Lower leg skin (tissue), 3 donors: ENCODE measurements at regions not wholly inside any gene's neighbourhood (a gene's known extent, or its start where the extent isn't known, plus 50 kb on each side); places are given as distances from the start of the nearest gene placed in this dataset.

Experiments
- CTCF ChIP-seq, 3 donors: fragments of 450-650 bp; IDR thresholded peaks; one replicate each; pipeline ENCODE4 v1.5.1; 2016; ENCODE audit warnings: antibody characterized with exemption in 3 of 3, mild to moderate bottlenecking in 3 of 3, moderate library complexity in 2 of 3
- POLR2A ChIP-seq, 2 donors: fragments of 450-650 bp; IDR thresholded peaks; one replicate each; pipeline ENCODE4 v1.6.1; 2016 to 2017; ENCODE audit warnings: antibody characterized with exemption in 2 of 2, mild to moderate bottlenecking in 1 of 2, moderate library complexity in 1 of 2

- TF ChIP-seq POLR2A (IDR thresholded peaks at IDR 0.05) (no peak), CTCF (IDR thresholded peaks at IDR 0.05) (no peak)
Observed at GRCh38 chr2:239765911-239766310, 259.2 kb downstream of the NDUFA10 start.
